ENCODE measurements at regions not wholly inside any gene's neighbourhood (a gene's known extent, or its start where the extent isn't known, plus 50 kb on each side); places are given as distances from the start of the nearest gene placed in this dataset.

- Mint-ChIP-seq H3K36me3 (ENCODE audit: insufficient read depth in 1 of 3, low read depth in 3 of 3) (no peaks in the 10 kb centered on the region), H3K27me3 (ENCODE audit: low read depth) (no peaks in the 10 kb centered on the region), H3K4me3 (no peak overlapping the region), H3K9me3 (no peaks in the 10 kb centered on the region), H3K4me1 (peaks cover 14% of the 10 kb centered on the region in 2 experiments), H3K27ac (no peak overlapping the region)
- Histone ChIP-seq H2BK120ac (ENCODE audit: low read depth, low read length, poor library complexity, severe bottlenecking) (no peak overlapping the region), H3K9me3 (ENCODE audit: control insufficient read depth, low read depth, low read length) (no peaks in the 10 kb centered on the region), H3K23me2 (ENCODE audit: insufficient read length, low read depth, low read length, poor library complexity, severe bottlenecking) (no peaks in the 10 kb centered on the region), H4K91ac (ENCODE audit: insufficient read length, low read depth, low read length) (no peak overlapping the region), H3K79me2 (ENCODE audit: insufficient read depth, low read length) (no peaks in the 10 kb centered on the region), H4K8ac (replicated peaks; ENCODE audit: insufficient read length, low read depth, low read length) (no peak overlapping the region), H3K23ac (ENCODE audit: insufficient read length, low read depth, low read length) (no peak overlapping the region), H2BK5ac (ENCODE audit: insufficient read length, low read length) (no peak overlapping the region), H3K27me3 (ENCODE audit: insufficient read depth, low read length) (no peaks in the 10 kb centered on the region), H2BK12ac (ENCODE audit: insufficient read length, low read depth, low read length) (no peak overlapping the region), H3K4me2 (ENCODE audit: insufficient read depth, insufficient read length, low read length) (no peak overlapping the region), H2AK5ac (ENCODE audit: insufficient read length, low read length) (no peak overlapping the region), H3K4me1 (ENCODE audit: insufficient read depth, low read length) (no peaks in the 10 kb centered on the region), H3K18ac (ENCODE audit: insufficient read length, low read depth, low read length) (no peak overlapping the region), H4K5ac (ENCODE audit: insufficient read length, low read depth, low read length) (no peak overlapping the region), H2BK20ac (ENCODE audit: low read depth, low read length, poor library complexity, severe bottlenecking) (no peak overlapping the region), H3K56ac (ENCODE audit: insufficient read length, low read depth, low read length) (no peak overlapping the region), H3K27ac (ENCODE audit: insufficient read length, low read depth, low read length) (no peak overlapping the region), H3K9ac (ENCODE audit: extremely low read depth, insufficient read length, low read length) (no peak overlapping the region), H3K79me1 (ENCODE audit: insufficient read depth, low read depth, low read length, poor library complexity, severe bottlenecking) (no peaks in the 10 kb centered on the region), H3K14ac (ENCODE audit: insufficient read depth, low read length) (no peak overlapping the region), H3K4ac (ENCODE audit: low read depth, low read length) (no peak overlapping the region), H2BK15ac (ENCODE audit: low read depth, low read length) (no peak overlapping the region), H3T11ph (ENCODE audit: low read length) (no peak overlapping the region), H2AFZ (ENCODE audit: low read length) (no peak overlapping the region), H4K20me1 (ENCODE audit: control insufficient read depth, insufficient read depth, insufficient read length) (no peaks in the 10 kb centered on the region)
- no CpG with 5 or more reads among the region's 3 CpGs for WGBS (ENCODE audit: extremely low coverage, insufficient read length, low lambda C conversion rate)
- no peak for TF ChIP-seq CTCF (conservative IDR thresholded peaks at IDR 0.05)
- DNase-seq, result no peak
These were observed 762.4 kb upstream of the SLC35B3 start for GRCh38 chr6:9197726-9198125.

Measured in H9 (cell line).